ENCODE measurements at regions not wholly inside any gene's neighbourhood (a gene's known extent, or its start where the extent isn't known, plus 50 kb on each side); places are given as distances from the start of the nearest gene placed in this dataset.
"Not testable (repeated sequence)": the region's sequence is repeated elsewhere in the genome, so short reads cannot be mapped to it uniquely, and the experiment has no call there.

GRCh38 chr13:64709079-64709478, 2521.1 kb downstream of the PCDH9 start:
- DNase-seq = no peak

GRCh38 chr13:64704121-64704649, 2526.0 kb downstream of the PCDH9 start:
- DNase-seq = no peak

- DNase-seq = no peak
These were observed 2532.9 kb downstream of the PCDH9 start for GRCh38 chr13:64697226-64697625.

GRCh38 chr13:64688893-64689677, 2541.1 kb downstream of the PCDH9 start:
- no peak for DNase-seq

- DNase-seq = not testable (repeated sequence)
These were observed 2543.6 kb downstream of the PCDH9 start for GRCh38 chr13:64686536-64686935.

- no peak for DNase-seq
These were observed 2545.3 kb downstream of the PCDH9 start for GRCh38 chr13:64684685-64685431.

- no peak for DNase-seq
These were observed 2546.0 kb downstream of the PCDH9 start for GRCh38 chr13:64684108-64684507.

- no peak for DNase-seq
These were observed 2549.4 kb downstream of the PCDH9 start for GRCh38 chr13:64680739-64681138.

- no peak for DNase-seq
These were observed 2554.8 kb downstream of the PCDH9 start for GRCh38 chr13:64675255-64675892.

GRCh38 chr13:64674126-64674525, 2556.0 kb downstream of the PCDH9 start:
- no peak for DNase-seq

GRCh38 chr13:64672751-64673150, 2557.4 kb downstream of the PCDH9 start:
- no peak for DNase-seq

GRCh38 chr13:64662887-64663593, 2567.1 kb downstream of the PCDH9 start:
- DNase-seq = no peak

- no peak for DNase-seq
These were observed 2581.8 kb downstream of the PCDH9 start for GRCh38 chr13:64648293-64648692.

GRCh38 chr13:64643066-64643465, 2587.1 kb downstream of the PCDH9 start:
- DNase-seq = no peak

GRCh38 chr13:64640002-64640401, 2590.1 kb downstream of the PCDH9 start:
- DNase-seq = no peak

- no peak for DNase-seq
These were observed 2590.9 kb downstream of the PCDH9 start for GRCh38 chr13:64639206-64639605.

GRCh38 chr13:64633948-64634347, 2596.2 kb downstream of the PCDH9 start:
- DNase-seq = no peak

GRCh38 chr13:64627654-64628053, 2602.5 kb downstream of the PCDH9 start:
- DNase-seq = no peak

GRCh38 chr13:64626105-64626504, 2604.0 kb downstream of the PCDH9 start:
- no peak for DNase-seq

- no peak for DNase-seq
These were observed 2612.9 kb downstream of the PCDH9 start for GRCh38 chr13:64617231-64617630.

- no peak for DNase-seq
These were observed 2638.2 kb downstream of the PCDH9 start for GRCh38 chr13:64591971-64592370.

Data from amygdala (tissue), 56 donors.